HG03135 (cell line): ENCODE measurements at regions not wholly inside any gene's neighbourhood (a gene's known extent, or its start where the extent isn't known, plus 50 kb on each side); places are given as distances from the start of the nearest gene placed in this dataset.

Experiments
- ATAC-seq: cut with Tn5 transposase; IDR thresholded peaks from one replicate; pipeline ENCODE4 v1.9.1; 2021; ENCODE audit warnings: mild to moderate bottlenecking, moderate library complexity; ENCODE audit not compliant: unreplicated experiment

DNA sequence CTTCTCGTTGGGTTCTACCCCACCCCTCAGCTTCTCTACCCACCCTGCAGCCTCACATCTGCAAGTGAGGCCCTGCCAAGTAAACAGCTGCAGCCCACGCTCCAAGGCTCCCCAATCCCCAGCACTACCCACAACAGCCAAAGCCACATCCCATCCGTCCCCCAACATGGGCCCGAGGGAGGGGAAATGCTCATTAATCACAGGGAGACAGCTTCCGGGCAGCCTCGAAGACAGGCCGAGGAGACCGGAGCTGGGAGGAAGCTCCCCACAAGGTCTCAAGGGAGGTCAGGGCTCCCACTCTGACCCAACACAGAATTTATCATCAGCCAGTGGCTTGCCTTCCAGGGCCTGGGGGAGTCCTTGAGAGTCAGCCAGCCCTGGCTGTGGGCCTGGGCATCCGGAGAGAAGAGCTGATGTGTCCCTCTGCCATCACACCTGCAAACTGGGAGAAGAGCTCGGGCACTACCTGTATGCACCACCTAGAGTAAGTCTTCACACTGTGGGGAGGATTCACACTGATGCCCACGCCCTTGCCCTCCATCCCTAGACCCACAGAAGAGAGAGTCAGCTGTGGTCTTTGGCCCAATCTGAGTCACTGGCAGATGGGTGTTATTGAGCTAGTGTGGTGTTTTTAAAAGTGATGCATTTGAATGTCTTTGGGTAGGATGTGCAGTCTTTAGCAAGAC lies 115.5 kb upstream of the ZMIZ1 start:
- peak; percentile 59 for ATAC-seq

GRCh38 chr10:78953799-78954297 lies 114.9 kb upstream of the ZMIZ1 start:
- ATAC-seq, result no peak

GRCh38 chr10:78954689-78955088 lies 114.1 kb upstream of the ZMIZ1 start:
- ATAC-seq, result no peak

- ATAC-seq, result no peak
Measured at GRCh38 chr10:78955206-78955605, 113.6 kb upstream of the ZMIZ1 start.

GRCh38 chr10:78956391-78956790 lies 112.4 kb upstream of the ZMIZ1 start:
- ATAC-seq, result no peak

GRCh38 chr10:78957471-78958039 lies 111.2 kb upstream of the ZMIZ1 start:
- ATAC-seq, result no peak

DNA sequence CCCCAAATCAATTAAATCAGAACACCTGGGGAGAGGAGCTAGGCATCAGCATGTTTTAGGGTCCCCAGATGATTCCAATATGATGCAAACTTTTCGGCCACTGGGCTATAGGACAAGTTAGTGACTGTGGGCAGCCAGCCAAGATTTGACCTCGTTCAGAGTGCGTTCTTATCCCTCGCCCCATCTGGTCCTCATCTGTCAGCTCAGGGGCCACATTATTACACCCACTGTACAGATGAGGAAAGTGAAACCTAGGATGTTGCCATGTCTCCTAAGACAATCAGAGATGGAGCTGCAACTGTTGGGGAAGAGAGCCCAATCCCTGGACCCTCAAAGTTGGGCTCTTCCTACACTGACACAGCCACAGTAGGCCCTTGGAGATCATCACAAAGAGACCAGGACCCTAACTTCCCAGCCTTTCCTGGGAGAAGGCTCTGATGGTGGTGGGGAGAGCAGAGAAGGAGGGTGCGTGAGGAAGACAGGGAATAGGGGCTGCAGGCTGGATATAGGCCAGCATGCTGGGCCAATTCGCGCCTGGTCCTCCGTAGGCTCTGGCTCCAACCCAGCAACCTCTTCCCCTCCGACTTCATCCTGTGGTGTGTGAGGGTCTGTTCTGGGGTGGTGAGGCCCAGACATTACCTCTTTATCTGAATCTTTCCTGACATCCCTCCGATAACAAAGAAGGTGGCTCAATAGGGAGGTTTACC lies 109.4 kb upstream of the ZMIZ1 start:
- no peak for ATAC-seq

DNA sequence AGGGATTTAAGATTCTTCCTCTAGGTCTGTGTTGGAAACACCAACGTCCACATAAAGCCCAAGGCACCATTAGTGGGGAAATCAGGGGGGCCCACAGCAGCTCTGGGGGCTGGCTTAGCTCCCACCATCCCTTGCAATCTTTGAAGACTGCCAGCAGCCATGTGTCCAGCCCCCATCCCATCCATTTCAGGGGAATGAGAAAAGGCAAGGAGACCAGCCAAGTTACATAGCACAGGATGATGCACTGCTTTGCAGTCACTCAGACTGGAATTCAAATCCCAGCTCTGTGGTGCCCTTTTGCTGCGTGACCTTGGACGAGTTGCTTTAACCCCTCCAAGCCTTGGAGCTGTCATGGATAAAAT lies 108.9 kb upstream of the ZMIZ1 start:
- no peak for ATAC-seq

DNA sequence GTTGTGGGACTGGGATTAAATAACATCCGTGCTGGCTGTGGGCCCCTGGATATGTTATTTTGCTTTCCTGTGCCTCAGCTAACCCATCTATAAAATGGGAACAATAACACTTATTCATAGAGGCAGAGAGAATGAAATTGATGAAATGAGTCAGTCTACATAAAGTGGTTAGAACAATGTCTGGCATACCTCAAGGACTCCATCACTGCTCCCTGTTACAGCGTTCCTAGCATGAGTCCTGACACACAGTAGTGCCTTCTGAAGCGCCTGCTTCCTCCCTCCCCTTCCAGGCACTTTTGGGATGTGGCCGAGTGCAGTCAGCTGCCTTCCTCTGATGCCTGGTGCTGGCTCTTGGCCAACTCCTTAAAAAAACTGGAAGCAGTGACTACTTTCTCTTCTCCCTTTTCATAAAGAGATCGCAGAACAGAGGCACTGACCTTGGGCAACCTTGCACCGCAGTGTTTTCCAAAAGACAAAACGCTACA lies 108.4 kb upstream of the ZMIZ1 start:
- ATAC-seq, result no peak

GRCh38 chr10:78961760-78962159 lies 107.0 kb upstream of the ZMIZ1 start:
- ATAC-seq, result no peak

DNA sequence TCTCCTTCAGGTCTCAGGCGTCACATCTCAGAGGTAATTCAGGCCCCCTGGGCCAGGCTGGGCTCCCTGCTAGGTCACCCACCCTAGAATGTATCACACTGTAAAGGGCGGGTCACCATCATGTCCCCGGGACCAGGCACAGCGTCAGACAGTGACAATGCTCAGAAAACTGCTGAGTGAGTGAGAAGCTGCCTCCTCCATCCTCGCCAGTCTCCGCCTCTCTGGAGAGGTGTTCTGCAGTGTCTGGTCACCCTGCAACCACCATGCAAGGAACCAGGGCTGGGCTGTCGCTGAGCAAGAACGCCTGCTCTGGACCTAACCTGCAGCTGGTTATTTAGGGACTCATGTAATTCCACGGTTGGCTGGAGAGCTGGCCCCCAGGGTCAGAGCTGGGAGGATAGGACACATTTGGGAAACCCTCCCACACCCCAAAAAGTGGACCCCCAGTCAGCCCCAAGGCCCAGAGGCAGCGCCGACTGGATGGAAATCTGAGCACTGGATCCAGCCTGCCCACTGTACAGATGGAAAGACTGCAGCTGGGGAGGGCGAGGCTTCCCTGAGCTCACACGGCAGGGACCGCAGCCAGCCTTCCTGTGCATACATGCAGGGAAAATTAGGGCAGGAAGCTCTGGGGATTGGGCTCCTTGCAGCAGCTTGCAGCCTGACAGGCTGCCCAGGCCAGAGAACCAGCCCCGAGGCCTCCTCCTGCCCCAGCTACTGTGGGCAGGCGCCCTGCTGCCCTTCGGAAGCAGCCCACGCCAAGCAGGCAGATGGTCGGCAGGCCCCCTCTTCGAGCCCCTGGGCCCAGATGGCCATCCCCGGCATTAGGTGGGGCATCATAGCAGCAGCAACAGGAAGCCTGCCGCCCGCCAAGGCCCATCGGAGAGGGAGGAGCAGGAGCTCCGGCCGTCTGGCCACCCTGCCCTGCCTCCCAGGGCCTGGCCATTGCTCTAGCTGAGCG lies 105.4 kb upstream of the ZMIZ1 start:
- ATAC-seq, result no peak

GRCh38 chr10:78964274-78964951 lies 104.4 kb upstream of the ZMIZ1 start:
- no peak for ATAC-seq

DNA sequence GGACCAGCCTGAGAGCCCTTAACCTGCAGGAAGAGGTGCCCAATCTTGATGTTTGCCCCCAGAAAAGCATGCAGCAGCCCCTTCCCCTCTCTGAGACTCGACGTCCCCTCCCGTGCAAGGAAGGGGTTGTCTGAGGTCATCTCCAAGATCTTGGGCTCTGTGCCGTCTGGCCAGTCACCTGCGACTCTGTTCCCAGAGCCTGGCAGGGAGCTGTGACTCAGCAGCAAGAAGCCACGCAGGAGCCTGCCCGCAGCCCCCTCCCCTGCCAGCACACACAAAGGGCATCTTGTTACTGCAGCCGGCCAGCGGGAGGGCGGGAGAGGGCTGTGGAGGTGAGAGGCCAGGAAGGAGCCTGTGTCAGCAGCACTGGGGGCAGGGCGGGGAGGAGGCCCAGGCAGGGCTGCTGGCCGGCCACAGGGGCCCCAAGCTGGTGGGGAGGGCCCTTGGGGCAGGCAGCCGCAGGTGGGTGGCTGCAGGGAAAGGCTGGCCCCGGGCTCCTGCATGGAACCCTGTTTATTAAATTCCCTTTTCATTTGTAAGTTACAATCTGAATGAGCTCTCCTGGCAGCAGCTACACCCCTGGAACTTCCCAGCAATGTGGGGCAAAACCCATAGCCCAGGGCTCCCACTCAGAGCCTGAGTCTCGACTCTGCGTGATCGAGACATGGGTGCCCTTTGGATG lies 103.7 kb upstream of the ZMIZ1 start:
- no peak for ATAC-seq

DNA sequence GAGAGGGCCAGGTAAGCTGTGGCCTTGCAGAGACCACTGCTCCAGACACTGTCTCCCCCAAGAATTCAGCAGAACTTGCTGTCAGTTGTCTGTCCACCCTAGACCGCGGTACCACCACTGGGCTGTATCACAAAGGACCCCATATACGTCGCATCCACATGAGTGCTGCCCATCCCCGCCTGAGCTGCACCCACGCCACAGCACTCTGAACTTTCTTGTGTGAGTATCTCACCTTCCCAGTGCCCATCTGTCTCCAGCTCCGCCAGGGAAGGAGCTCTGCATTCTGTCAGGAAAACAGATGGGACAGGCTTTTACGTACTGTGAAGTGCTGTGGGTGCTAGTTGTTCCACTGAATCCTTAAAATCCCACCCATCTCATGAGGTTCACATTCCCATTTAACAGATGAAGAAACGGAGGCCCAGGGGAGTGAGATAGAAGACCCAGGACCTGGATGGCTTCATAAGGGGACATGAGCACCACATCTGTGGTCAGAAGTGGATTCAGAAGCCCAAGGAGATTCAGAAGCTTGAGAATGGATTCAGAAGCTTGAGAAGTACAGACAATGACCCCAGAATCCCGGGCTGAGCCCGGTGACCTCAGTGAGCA lies 102.5 kb upstream of the ZMIZ1 start:
- no peak for ATAC-seq

GRCh38 chr10:78966844-78967488 lies 101.8 kb upstream of the ZMIZ1 start:
- ATAC-seq, result no peak

- ATAC-seq, result no peak
Measured at GRCh38 chr10:78968300-78968942, 100.3 kb upstream of the ZMIZ1 start.

- ATAC-seq, result no peak
Measured at GRCh38 chr10:78968943-78969342, 99.8 kb upstream of the ZMIZ1 start.

GRCh38 chr10:78969719-78970118 lies 99.0 kb upstream of the ZMIZ1 start:
- ATAC-seq, result no peak
